ENCODE measurements at regions not wholly inside any gene's neighbourhood (a gene's known extent, or its start where the extent isn't known, plus 50 kb on each side); places are given as distances from the start of the nearest gene placed in this dataset.

DNA sequence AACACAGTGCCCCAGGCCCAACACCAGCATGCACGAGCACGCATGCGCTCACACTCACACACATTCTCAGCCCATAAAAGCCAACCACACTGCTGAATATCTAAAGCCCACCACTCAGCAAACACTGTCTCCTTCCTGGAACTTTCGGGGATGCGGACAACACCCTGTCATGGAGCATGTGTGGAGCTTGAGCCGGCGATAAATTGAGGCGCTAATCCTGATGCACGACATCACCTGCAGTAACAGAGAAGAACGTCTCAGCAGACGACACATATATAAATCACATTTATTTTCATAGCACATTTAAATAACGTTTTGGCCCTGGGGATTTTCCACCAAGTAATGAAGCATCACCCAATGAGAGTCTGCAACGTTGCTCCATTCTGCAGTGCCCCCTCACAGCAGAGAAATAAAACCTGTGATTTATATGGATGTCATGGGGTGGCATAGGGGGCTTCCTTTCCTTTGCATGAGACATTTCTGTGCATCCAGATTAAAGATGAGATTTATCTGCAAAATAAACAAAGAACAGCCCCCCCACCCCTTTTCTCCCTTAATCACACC is 267.7 kb upstream of the NFE2L3 start:
- Histone ChIP-seq H3K27ac (no peak overlapping the region), H3K27me3 (peaks cover 20 to 86% of the 10 kb centered on the region in 2 donors), H3K9me3 (no peaks in the 10 kb centered on the region), H3K4me3 (no peak overlapping the region), H3K36me3 (no peaks in the 10 kb centered on the region), H3K4me1 (no peaks in the 10 kb centered on the region)
- intact Hi-C loops (cut with DNase I) = loop anchor here in 1 of 2 donors (10.0 kb wide), 1 partner anchor 1280 kb away; the partner anchor contains the start of gene HOXA9
- DNase-seq (no peak), ATAC-seq (no peak)
- TF ChIP-seq, protein P1, sequence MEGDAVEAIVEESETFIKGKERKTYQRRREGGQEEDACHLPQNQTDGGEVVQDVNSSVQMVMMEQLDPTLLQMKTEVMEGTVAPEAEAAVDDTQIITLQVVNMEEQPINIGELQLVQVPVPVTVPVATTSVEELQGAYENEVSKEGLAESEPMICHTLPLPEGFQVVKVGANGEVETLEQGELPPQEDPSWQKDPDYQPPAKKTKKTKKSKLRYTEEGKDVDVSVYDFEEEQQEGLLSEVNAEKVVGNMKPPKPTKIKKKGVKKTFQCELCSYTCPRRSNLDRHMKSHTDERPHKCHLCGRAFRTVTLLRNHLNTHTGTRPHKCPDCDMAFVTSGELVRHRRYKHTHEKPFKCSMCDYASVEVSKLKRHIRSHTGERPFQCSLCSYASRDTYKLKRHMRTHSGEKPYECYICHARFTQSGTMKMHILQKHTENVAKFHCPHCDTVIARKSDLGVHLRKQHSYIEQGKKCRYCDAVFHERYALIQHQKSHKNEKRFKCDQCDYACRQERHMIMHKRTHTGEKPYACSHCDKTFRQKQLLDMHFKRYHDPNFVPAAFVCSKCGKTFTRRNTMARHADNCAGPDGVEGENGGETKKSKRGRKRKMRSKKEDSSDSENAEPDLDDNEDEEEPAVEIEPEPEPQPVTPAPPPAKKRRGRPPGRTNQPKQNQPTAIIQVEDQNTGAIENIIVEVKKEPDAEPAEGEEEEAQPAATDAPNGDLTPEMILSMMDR (IDR thresholded peaks at IDR 0.05) = no peak

DNA sequence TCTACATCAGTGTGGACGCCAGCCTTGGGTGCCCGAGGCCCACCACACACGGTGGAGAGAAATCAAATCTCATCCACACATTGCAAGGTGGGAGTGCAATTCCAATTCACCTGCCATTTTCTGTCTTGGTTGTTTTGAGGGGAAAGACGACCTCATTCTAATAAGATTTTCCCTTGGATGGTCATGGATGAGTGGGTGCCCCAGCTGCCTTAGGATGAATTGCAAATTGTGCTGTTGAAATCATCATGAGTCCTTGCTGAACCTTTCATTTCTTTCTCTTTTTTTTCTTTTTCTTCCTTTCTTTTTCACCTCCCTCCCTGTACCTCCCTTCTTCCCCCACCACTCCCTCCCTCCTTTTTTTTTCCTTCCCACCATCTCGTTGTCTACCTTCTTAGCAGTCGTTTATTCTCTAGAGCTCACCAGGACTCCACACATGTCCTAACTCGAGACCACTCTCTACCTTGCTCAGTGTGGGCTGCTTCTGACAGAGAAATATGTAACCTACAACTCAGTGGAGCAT is 266.9 kb upstream of the NFE2L3 start:
- intact Hi-C loops (cut with DNase I) = loop anchor here in 1 of 2 donors (10.0 kb wide), 1 partner anchor 1280 kb away; the partner anchor contains the start of gene HOXA9
- H3K36me3 ChIP-seq = no peaks in the 10 kb centered on the region
- DNase-seq = no peak
- H3K27me3 ChIP-seq = peaks cover 25 to 86% of the 10 kb centered on the region in 2 donors
- TF ChIP-seq, protein P1 (IDR thresholded peaks at IDR 0.05) = no peak
- H3K9me3 ChIP-seq = no peaks in the 10 kb centered on the region
- H3K4me1 ChIP-seq = no peaks in the 10 kb centered on the region
- ATAC-seq = no peak
- H3K4me3 ChIP-seq = no peak overlapping the region
- no peak overlapping the region for H3K27ac ChIP-seq

DNA sequence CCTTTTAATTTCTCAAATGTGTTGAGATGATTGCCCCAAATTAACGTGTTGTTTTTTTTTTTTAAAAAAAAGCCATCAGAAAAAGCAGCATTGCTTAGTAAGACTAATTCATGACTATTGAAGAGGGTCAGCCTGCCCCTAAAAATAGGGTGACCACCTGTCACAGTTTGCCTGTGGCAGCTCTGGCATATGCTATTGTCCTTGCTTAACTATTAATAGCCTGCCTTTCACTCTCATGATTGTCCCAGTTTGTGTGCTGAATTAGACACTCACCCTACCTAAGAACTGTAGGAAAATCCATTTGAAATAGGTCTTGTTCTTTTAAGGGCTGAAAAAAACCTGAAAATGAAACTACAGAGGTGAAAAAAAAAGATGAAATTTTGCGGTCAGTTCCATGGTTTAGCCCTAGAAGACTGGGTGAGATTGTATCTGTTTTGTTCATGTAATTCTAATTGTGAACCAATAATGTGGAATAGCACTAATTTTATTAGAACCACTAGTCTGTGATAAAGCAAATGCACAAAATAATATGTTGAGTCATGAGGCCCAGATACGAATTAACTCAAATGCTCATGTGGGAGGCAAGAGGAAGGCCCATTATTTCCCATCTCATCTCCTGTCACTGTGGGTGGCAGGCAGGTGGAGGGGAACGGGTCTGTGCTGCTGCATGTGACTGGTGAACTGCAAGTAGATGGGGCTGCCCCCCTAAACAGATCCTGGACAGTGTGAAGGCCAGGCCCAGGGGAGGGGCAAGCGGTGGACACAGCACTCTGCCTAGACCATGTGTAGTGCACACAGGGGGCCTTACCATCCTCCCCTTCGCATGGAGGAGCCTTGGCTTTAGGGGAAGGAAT is 265.4 kb upstream of the NFE2L3 start:
- DNase-seq = peak in 1 of 4 donors; percentile 25
- Histone ChIP-seq H3K36me3 (no peaks in the 10 kb centered on the region), H3K4me1 (no peaks in the 10 kb centered on the region), H3K27ac (no peak overlapping the region), H3K27me3 (peaks cover 20 to 74% of the 10 kb centered on the region in 2 donors), H3K9me3 (no peaks in the 10 kb centered on the region), H3K4me3 (no peak overlapping the region)
- intact Hi-C loops (cut with DNase I) = loop anchor here in 1 of 2 donors (10.0 kb wide), 1 partner anchor 1278 kb away; the partner anchor contains the start of gene HOXA9
- ATAC-seq = no peak
- TF ChIP-seq, protein P1 (IDR thresholded peaks at IDR 0.05) = no peak

DNA sequence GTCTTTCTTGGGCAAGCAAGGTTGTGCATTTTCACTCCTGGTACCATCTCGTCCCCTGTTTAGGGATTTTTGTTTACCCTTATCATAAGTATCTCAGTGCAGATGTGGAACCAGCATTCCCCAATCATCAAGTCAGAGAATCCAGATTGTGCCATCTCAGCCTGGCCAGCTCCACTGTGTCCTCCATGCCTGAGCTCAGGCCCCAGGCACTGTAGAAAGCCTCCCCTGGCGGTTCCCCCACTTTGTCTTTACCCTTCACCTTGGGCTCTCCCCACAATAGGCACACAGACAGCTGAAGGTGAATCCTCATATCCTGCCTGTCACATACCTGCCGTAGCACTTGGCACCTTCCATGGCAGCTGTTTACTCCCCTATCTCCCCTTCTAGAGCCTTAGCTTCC is 264.7 kb upstream of the NFE2L3 start:
- no peak overlapping the region for H3K27ac ChIP-seq
- DNase-seq = no peak
- H3K27me3 ChIP-seq = peaks cover 13 to 72% of the 10 kb centered on the region in 2 donors
- H3K4me1 ChIP-seq = no peaks in the 10 kb centered on the region
- intact Hi-C loops (cut with DNase I) = loop anchor here in 1 of 2 donors (10.0 kb wide), 1 partner anchor 1278 kb away; the partner anchor contains the start of gene HOXA9
- no peak overlapping the region for H3K4me3 ChIP-seq
- no peaks in the 10 kb centered on the region for H3K9me3 ChIP-seq
- H3K36me3 ChIP-seq = no peaks in the 10 kb centered on the region
- TF ChIP-seq, protein P1 (IDR thresholded peaks at IDR 0.05) = no peak
- no peak for ATAC-seq

Data from left lung (tissue), 4 donors.